ENCODE measurements at regions not wholly inside any gene's neighbourhood (a gene's known extent, or its start where the extent isn't known, plus 50 kb on each side); places are given as distances from the start of the nearest gene placed in this dataset.

DNA sequence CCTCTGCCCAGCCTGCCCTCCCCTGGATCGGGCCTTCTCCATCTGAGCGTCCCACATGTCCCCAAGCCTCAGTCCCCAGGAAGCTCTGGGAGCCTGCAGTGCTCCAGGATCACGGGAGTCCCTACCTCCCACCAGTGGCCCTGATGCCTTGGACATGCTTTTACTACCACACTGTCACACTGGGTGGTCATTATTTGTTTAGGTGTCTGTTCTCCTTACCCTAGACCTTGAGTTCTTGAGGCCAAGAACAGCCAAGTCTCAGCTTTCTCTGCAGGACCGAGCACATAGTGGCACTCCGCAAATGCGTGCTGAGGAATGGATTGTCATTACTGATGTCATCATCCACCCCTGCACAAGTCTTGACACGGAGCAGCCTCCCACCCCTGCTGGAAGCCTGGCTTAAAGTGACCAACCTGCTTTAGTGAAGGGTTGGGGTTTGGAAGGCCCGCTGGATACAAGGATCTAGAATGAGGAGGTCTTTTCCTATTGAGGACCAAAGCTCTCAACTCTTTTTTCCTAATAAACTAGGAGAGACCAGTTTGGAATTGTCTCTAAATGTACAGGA is 132.9 kb upstream of the CRHR1 start:
- no peak for DNase-seq
- Mint-ChIP-seq H3K9me3 (ENCODE audit: unreplicated experiment) (peaks cover 4% of the 10 kb centered on the region), H3K27me3 (ENCODE audit: unreplicated experiment) (no peaks in the 10 kb centered on the region), H3K36me3 (ENCODE audit: unreplicated experiment) (no peaks in the 10 kb centered on the region), H3K27ac (ENCODE audit: unreplicated experiment) (no peak overlapping the region), H3K4me3 (ENCODE audit: unreplicated experiment) (no peak overlapping the region), H3K4me1 (ENCODE audit: low read depth, unreplicated experiment) (peaks cover 10% of the 10 kb centered on the region)
- TF ChIP-seq, protein P1, sequence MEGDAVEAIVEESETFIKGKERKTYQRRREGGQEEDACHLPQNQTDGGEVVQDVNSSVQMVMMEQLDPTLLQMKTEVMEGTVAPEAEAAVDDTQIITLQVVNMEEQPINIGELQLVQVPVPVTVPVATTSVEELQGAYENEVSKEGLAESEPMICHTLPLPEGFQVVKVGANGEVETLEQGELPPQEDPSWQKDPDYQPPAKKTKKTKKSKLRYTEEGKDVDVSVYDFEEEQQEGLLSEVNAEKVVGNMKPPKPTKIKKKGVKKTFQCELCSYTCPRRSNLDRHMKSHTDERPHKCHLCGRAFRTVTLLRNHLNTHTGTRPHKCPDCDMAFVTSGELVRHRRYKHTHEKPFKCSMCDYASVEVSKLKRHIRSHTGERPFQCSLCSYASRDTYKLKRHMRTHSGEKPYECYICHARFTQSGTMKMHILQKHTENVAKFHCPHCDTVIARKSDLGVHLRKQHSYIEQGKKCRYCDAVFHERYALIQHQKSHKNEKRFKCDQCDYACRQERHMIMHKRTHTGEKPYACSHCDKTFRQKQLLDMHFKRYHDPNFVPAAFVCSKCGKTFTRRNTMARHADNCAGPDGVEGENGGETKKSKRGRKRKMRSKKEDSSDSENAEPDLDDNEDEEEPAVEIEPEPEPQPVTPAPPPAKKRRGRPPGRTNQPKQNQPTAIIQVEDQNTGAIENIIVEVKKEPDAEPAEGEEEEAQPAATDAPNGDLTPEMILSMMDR (IDR thresholded peaks at IDR 0.05; ENCODE audit: partially characterized antibody, unreplicated experiment): no peak

DNA sequence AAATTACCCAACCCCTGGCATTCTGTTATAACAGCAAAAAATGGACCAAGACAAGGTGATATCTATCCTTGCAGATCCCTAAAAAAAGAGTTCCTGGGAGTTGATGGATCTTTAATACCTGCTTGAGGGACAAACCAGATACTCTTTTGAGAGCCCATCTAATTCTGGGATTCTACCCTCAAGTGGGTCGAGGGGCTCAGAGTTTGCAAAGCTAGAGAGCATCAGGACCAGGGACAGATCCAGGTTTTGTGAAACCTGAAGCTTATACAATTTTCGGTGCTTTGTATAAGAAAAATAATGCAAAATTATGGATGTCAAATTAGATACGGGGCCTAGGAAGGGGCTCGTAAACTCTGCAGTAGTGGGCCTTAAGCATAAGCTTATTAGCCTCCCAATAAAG is 130.5 kb upstream of the CRHR1 start:
- Mint-ChIP-seq H3K4me1 (ENCODE audit: low read depth, unreplicated experiment) (peaks cover 8% of the 10 kb centered on the region), H3K27ac (ENCODE audit: unreplicated experiment) (no peak overlapping the region), H3K27me3 (ENCODE audit: unreplicated experiment) (peaks cover 2% of the 10 kb centered on the region), H3K4me3 (ENCODE audit: unreplicated experiment) (no peak overlapping the region), H3K36me3 (ENCODE audit: unreplicated experiment) (no peaks in the 10 kb centered on the region), H3K9me3 (ENCODE audit: unreplicated experiment) (peaks cover 4% of the 10 kb centered on the region)
- TF ChIP-seq, protein P1 (IDR thresholded peaks at IDR 0.05; ENCODE audit: partially characterized antibody, unreplicated experiment): no peak
- no peak for DNase-seq

- Mint-ChIP-seq H3K4me3 (ENCODE audit: unreplicated experiment) (no peak overlapping the region), H3K4me1 (ENCODE audit: low read depth, unreplicated experiment) (peaks cover 8% of the 10 kb centered on the region), H3K27me3 (ENCODE audit: unreplicated experiment) (peaks cover 5% of the 10 kb centered on the region), H3K36me3 (ENCODE audit: unreplicated experiment) (no peaks in the 10 kb centered on the region), H3K9me3 (ENCODE audit: unreplicated experiment) (peaks cover 4% of the 10 kb centered on the region), H3K27ac (ENCODE audit: unreplicated experiment) (no peak overlapping the region)
- TF ChIP-seq, protein P1 (IDR thresholded peaks at IDR 0.05; ENCODE audit: partially characterized antibody, unreplicated experiment): no peak
- no peak for DNase-seq
Measured at GRCh38 chr17:45656527-45657181, 127.5 kb upstream of the CRHR1 start.

GRCh38 chr17:45660474-45660873 is 123.6 kb upstream of the CRHR1 start:
- Mint-ChIP-seq H3K4me1 (ENCODE audit: low read depth, unreplicated experiment) (no peaks in the 10 kb centered on the region), H3K27ac (ENCODE audit: unreplicated experiment) (no peak overlapping the region), H3K36me3 (ENCODE audit: unreplicated experiment) (no peaks in the 10 kb centered on the region), H3K4me3 (ENCODE audit: unreplicated experiment) (no peak overlapping the region), H3K27me3 (ENCODE audit: unreplicated experiment) (peaks cover 5% of the 10 kb centered on the region), H3K9me3 (ENCODE audit: unreplicated experiment) (no peaks in the 10 kb centered on the region)
- TF ChIP-seq, protein P1 (IDR thresholded peaks at IDR 0.05; ENCODE audit: partially characterized antibody, unreplicated experiment): no peak
- DNase-seq: no peak

GRCh38 chr17:45662432-45662831 is 121.7 kb upstream of the CRHR1 start:
- Mint-ChIP-seq H3K27me3 (ENCODE audit: unreplicated experiment) (peaks cover 5% of the 10 kb centered on the region), H3K27ac (ENCODE audit: unreplicated experiment) (no peak overlapping the region), H3K4me3 (ENCODE audit: unreplicated experiment) (no peak overlapping the region), H3K9me3 (ENCODE audit: unreplicated experiment) (no peaks in the 10 kb centered on the region), H3K4me1 (ENCODE audit: low read depth, unreplicated experiment) (no peaks in the 10 kb centered on the region), H3K36me3 (ENCODE audit: unreplicated experiment) (no peaks in the 10 kb centered on the region)
- TF ChIP-seq, protein P1 (IDR thresholded peaks at IDR 0.05; ENCODE audit: partially characterized antibody, unreplicated experiment): no peak
- no peak for DNase-seq

Data from glutamatergic neuron (in vitro differentiated cells).